SK-N-SH (cell line): ENCODE measurements at regions not wholly inside any gene's neighbourhood (a gene's known extent, or its start where the extent isn't known, plus 50 kb on each side); places are given as distances from the start of the nearest gene placed in this dataset.

Experiments
- CTCF ChIA-PET: fragments of 300-600, 350-600 bp; formaldehyde crosslinking; extraction: SDS; loops from one replicate; lab custom pipeline; 2021; lab: Yijun Ruan, JAX
- POLR2A ChIA-PET: fragments of 350-600 bp; sonication (Branson Sonifier 250); formaldehyde crosslinking; extraction: SDS; loops from one replicate; lab custom pipeline; 2020; ENCODE audit warnings: antibody characterized with exemption, inconsistent platforms; lab: Yijun Ruan, JAX
- DNase-seq: peaks from one replicate; pipeline ENCODE4 v3.0.0; 2012
- H2AFZ ChIP-seq: fragments of 200-600 bp; sonication (generic); 2 replicates; pipeline ENCODE4 v1.8.1; 2016; ENCODE audit warnings: antibody characterized with exemption, mild to moderate bottlenecking, low read depth
- H3F3A ChIP-seq: fragments of 200-600 bp; sonication (generic); replicated peaks from 2 replicates; pipeline ENCODE3; 2016; ENCODE audit warnings: antibody characterized with exemption, mild to moderate bottlenecking; ENCODE audit not compliant: insufficient read depth
- H3K27ac ChIP-seq, 2 experiments: fragments of 200-500 bp in 1 of 2; fragments of 200-600 bp in 1 of 2; sonication (Bioruptor generic) in 1 of 2; sonication (generic), shearing (Covaris generic) in 1 of 2; 2 replicates each; pipeline versions ENCODE4 v1.5.1 to v1.6.1; 2014 to 2016; ENCODE audit warnings: low read depth in 2 of 2, inconsistent platforms in 1 of 2, low read length in 1 of 2, mild to moderate bottlenecking in 1 of 2, mixed read lengths in 1 of 2
- H3K27me3 ChIP-seq: fragments of 200-600 bp; sonication (generic), shearing (Covaris generic); 2 replicates; pipeline ENCODE4 v1.6.1; 2016; ENCODE audit warnings: mixed run types; ENCODE audit not compliant: insufficient read depth
- H3K36me3 ChIP-seq, 2 experiments: fragments of 200-500 bp in 1 of 2; fragments of 200-600 bp in 1 of 2; sonication (Bioruptor generic) in 1 of 2; sonication (generic) in 1 of 2; replicated peaks in 1 of 2; 2 replicates each; pipeline versions ENCODE3 to v1.5.1; 2014 to 2016; ENCODE audit warnings: low read length in 1 of 2, mild to moderate bottlenecking in 1 of 2; ENCODE audit not compliant: insufficient read depth in 2 of 2, control insufficient read depth in 1 of 2
- H3K4me1 ChIP-seq, 2 experiments: fragments of 200-500 bp in 1 of 2; fragments of 200-600 bp in 1 of 2; sonication (Bioruptor generic) in 1 of 2; sonication (generic), shearing (Covaris generic) in 1 of 2; 2 replicates each; pipeline versions ENCODE4 v1.5.1 to v1.6.1; 2014 to 2016; ENCODE audit warnings: low read depth in 1 of 2, low read length in 1 of 2, mixed run types in 1 of 2; ENCODE audit not compliant: insufficient read depth in 2 of 2, control insufficient read depth in 1 of 2
- H3K4me2 ChIP-seq: fragments of 200-600 bp; sonication (generic), shearing (Covaris generic); 2 replicates; pipeline ENCODE4 v1.6.1; 2017; ENCODE audit warnings: mixed run types
- H3K4me3 ChIP-seq, 2 experiments: fragments of 200-500 bp in 1 of 2; fragments of 200-600 bp in 1 of 2; sonication (Bioruptor generic) in 1 of 2; sonication (generic), shearing (Covaris generic) in 1 of 2; 2 replicates each; pipeline versions ENCODE4 v1.5.1 to v1.8.1; 2014 to 2016; ENCODE audit warnings: low read depth in 2 of 2, inconsistent platforms in 1 of 2, low read length in 1 of 2, mild to moderate bottlenecking in 1 of 2, mixed read lengths in 1 of 2, moderate library complexity in 1 of 2
- H3K79me2 ChIP-seq: fragments of 200-600 bp; sonication (generic); 2 replicates; pipeline ENCODE4 v1.8.1; 2017; ENCODE audit warnings: mild to moderate bottlenecking; ENCODE audit not compliant: insufficient read depth
- H3K9ac ChIP-seq: fragments of 200-600 bp; sonication (generic); 2 replicates; pipeline ENCODE4 v1.6.1; 2017; ENCODE audit warnings: mixed run types
- H3K9me2 ChIP-seq: fragments of 200-600 bp; sonication (generic); 2 replicates; pipeline ENCODE4 v1.6.1; 2017; ENCODE audit warnings: mixed run types
- H3K9me3 ChIP-seq: fragments of 200-600 bp; sonication (generic); 2 replicates; pipeline ENCODE4 v1.6.1; 2017; ENCODE audit warnings: mixed run types, mild to moderate bottlenecking, moderate library complexity
- H4K20me1 ChIP-seq: fragments of 200-600 bp; sonication (generic); 2 replicates; pipeline ENCODE4 v1.6.1; 2017; ENCODE audit warnings: mild to moderate bottlenecking, mixed run types; ENCODE audit not compliant: insufficient read depth
- CTCF ChIP-seq: fragments of 200-600 bp; sonication (generic); IDR thresholded peaks from 2 replicates; pipeline ENCODE4 v1.6.1; 2017; ENCODE audit warnings: antibody characterized with exemption, mild to moderate bottlenecking, moderate library complexity
- ELF1 ChIP-seq: IDR thresholded peaks from 2 replicates; pipeline ENCODE4 v1.4.0; 2012
- EP300 ChIP-seq, 2 experiments: IDR thresholded peaks; 2 replicates each; pipeline versions ENCODE4 v1.4.0 to v1.6.1; 2012; ENCODE audit warnings: borderline replicate concordance in 1 of 2, low read depth in 1 of 2, low read length in 1 of 2
- EZH2phosphoT487 ChIP-seq: fragments of 200-600 bp; sonication (generic); IDR thresholded peaks from 2 replicates; pipeline ENCODE4 v1.6.1; 2017; ENCODE audit warnings: low read depth, mixed run types, mild to moderate bottlenecking, antibody characterized with exemption, moderate library complexity, borderline replicate concordance
- FOSL2 ChIP-seq: IDR thresholded peaks from 2 replicates; pipeline ENCODE4 v1.4.0; 2012; ENCODE audit warnings: low read depth, mild to moderate bottlenecking, moderate library complexity, borderline replicate concordance
- FOXJ3 ChIP-seq: sonication (generic); formaldehyde crosslinking; IDR thresholded peaks from 2 replicates; pipeline ENCODE4 v1.5.1; 2020; ENCODE audit warnings: mild to moderate bottlenecking, missing genetic modification reagents
- FOXM1 ChIP-seq: IDR thresholded peaks from 2 replicates; pipeline ENCODE4 v1.4.0; 2012; ENCODE audit warnings: low read depth, mild to moderate bottlenecking
- GABPA ChIP-seq: IDR thresholded peaks from 2 replicates; pipeline ENCODE4 v1.4.0; 2012; ENCODE audit warnings: low read depth, mild to moderate bottlenecking
- IRF3 ChIP-seq: fragments of 150-350 bp; IDR thresholded peaks from 2 replicates; pipeline ENCODE4 v1.6.1; 2016; ENCODE audit warnings: mild to moderate bottlenecking, low read depth, low read length
- JUND ChIP-seq: IDR thresholded peaks from 2 replicates; pipeline ENCODE4 v1.4.0; 2012
- MAX ChIP-seq: IDR thresholded peaks from 2 replicates; pipeline ENCODE4 v1.4.0; 2012; ENCODE audit warnings: low read depth
- REST ChIP-seq: IDR thresholded peaks from 2 replicates; pipeline ENCODE4 v1.6.1; 2012; ENCODE audit warnings: mild to moderate bottlenecking, low read depth, low read length, moderate library complexity
- SMC3 ChIP-seq: IDR thresholded peaks from 2 replicates; pipeline ENCODE4 v1.6.1; 2012; ENCODE audit warnings: low read depth, low read length, improper control_type of control experiment
- TAF1 ChIP-seq: IDR thresholded peaks from 2 replicates; pipeline ENCODE4 v1.6.1; 2012; ENCODE audit warnings: low read depth, mild to moderate bottlenecking, low read length, moderate library complexity, borderline replicate concordance
- USF1 ChIP-seq: IDR thresholded peaks from 2 replicates; pipeline ENCODE4 v1.4.0; 2012; ENCODE audit warnings: low read depth, borderline replicate concordance
- YY1 ChIP-seq: IDR thresholded peaks from 2 replicates; pipeline ENCODE4 v1.4.0; 2012; ENCODE audit warnings: low read depth, mild to moderate bottlenecking
- ZBTB33 ChIP-seq: IDR thresholded peaks from 2 replicates; pipeline ENCODE4 v1.4.0; 2012; ENCODE audit warnings: low read depth, borderline replicate concordance
- WGBS: methylation state at CpG from one replicate; pipeline ENCODE4 v1.1.6; 2017; ENCODE audit warnings: low lambda C conversion rate; 5-methylcytosine and 5-hydroxymethylcytosine counted together

- H3K36me3 ChIP-seq = no peaks in the 10 kb centered on the region
- no peaks in the 10 kb centered on the region; the same call in 1 of the 2 replicates for H3K27me3 ChIP-seq
- H4K20me1 ChIP-seq = no peaks in the 10 kb centered on the region
- 80% methylated on average over 6 of the region's 6 CpGs for WGBS
- H2AFZ ChIP-seq = no peak overlapping the region
- DNase-seq = no peak
- TF ChIP-seq REST = no peak
- no peak for TF ChIP-seq ELF1
- TF ChIP-seq YY1 = no peak
- no peak for TF ChIP-seq EZH2phosphoT487
- TF ChIP-seq USF1 = no peak
- TF ChIP-seq JUND = no peak
- TF ChIP-seq ZBTB33 = no peak
- TF ChIP-seq CTCF = no peak
- no peak for TF ChIP-seq GABPA
- no peak for TF ChIP-seq EP300 (IDR thresholded peaks at IDR 0.05; ENCODE audit: borderline replicate concordance in 1 of 2, low read depth in 1 of 2, low read length in 1 of 2)
- TF ChIP-seq FOXJ3 (CRISPR knock-in tag) = no peak
- TF ChIP-seq FOXM1 = no peak
- no peak for TF ChIP-seq TAF1
- TF ChIP-seq FOSL2 = no peak
- TF ChIP-seq MAX = no peak
- TF ChIP-seq SMC3 = no peak
- TF ChIP-seq IRF3 = no peak
- TF ChIP-seq, all 33 proteins: peak for 0
- no peaks in the 10 kb centered on the region for H3K9me3 ChIP-seq
- ChIA-PET CTCF (interaction anchor here (0.7 to 1.6 kb wide), 3 partner anchors 14 to 28 kb away, joined by 3 to 4 read pairs (median 3); no protein-coding TSS in a partner anchor), POLR2A (no interaction called here)
- no peak overlapping the region for H3K4me3 ChIP-seq
- H3K4me1 ChIP-seq = peaks cover 0 to 4% of the 10 kb centered on the region in 2 experiments; a peak in 2 of 4 replicates
- H3F3A ChIP-seq = no peaks in the 10 kb centered on the region
- no peak overlapping the region for H3K4me2 ChIP-seq
- no peak overlapping the region for H3K27ac ChIP-seq
- H3K9me2 ChIP-seq = no peaks in the 10 kb centered on the region
- H3K79me2 ChIP-seq = no peaks in the 10 kb centered on the region
- no peak overlapping the region for H3K9ac ChIP-seq
Measured at GRCh38 chr2:8416001-8416571, 265.8 kb upstream of the ID2 start.
